IPS-20b (cell line): ENCODE measurements at regions not wholly inside any gene's neighbourhood (a gene's known extent, or its start where the extent isn't known, plus 50 kb on each side); places are given as distances from the start of the nearest gene placed in this dataset.
"Not testable (repeated sequence)": the region's sequence is repeated elsewhere in the genome, so short reads cannot be mapped to it uniquely, and the experiment has no call there.

Experiments
- H3K27ac ChIP-seq: one replicate; pipeline ENCODE4 v1.5.1; 2013; ENCODE audit warnings: low read length
- H3K27me3 ChIP-seq: 2 replicates; pipeline ENCODE4 v1.6.1; 2013; ENCODE audit warnings: mild to moderate bottlenecking, low read length, inconsistent platforms; ENCODE audit not compliant: insufficient read depth
- H3K36me3 ChIP-seq: 2 replicates; pipeline ENCODE4 v1.6.1; 2013; ENCODE audit warnings: low read depth, mild to moderate bottlenecking, inconsistent platforms, low read length, moderate library complexity; ENCODE audit not compliant: insufficient read depth
- H3K4me1 ChIP-seq: 2 replicates; pipeline ENCODE4 v1.6.1; 2013; ENCODE audit warnings: mild to moderate bottlenecking, control low read depth, inconsistent platforms, low read length, moderate library complexity; ENCODE audit not compliant: insufficient read depth
- H3K4me3 ChIP-seq: 2 replicates; pipeline ENCODE4 v1.5.1; 2013; ENCODE audit warnings: mild to moderate bottlenecking, low read length, inconsistent platforms
- H3K9ac ChIP-seq: 2 replicates; pipeline ENCODE4 v1.6.1; 2013; ENCODE audit warnings: low read depth, mild to moderate bottlenecking, inconsistent platforms, low read length, moderate library complexity
- H3K9me3 ChIP-seq: 2 replicates; pipeline ENCODE4 v1.6.1; 2013; ENCODE audit warnings: mild to moderate bottlenecking, low read depth, low read length, inconsistent platforms; ENCODE audit not compliant: insufficient read depth

DNA sequence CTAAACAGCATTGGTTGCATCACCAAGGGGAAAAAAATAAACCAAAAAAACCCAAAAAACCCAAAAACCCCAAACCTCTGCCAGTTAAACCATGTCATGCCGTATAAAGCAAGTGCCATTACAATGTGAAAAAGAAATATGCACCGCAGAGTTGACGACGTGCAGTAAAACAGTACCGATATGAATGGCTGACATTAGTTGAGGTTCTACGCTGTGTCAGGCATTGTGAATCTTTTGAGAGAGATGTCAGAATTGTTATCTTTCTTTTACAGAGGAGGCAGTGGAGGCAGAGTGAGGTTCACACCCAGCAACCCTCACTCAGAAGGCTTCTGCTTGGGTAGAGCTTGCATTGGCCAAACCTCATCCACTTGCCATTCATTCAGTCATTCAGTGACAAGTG lies 306.5 kb upstream of the PLGLB2 start:
- not testable (repeated sequence) for H3K4me1 ChIP-seq, H3K36me3 ChIP-seq, H3K9ac ChIP-seq, H3K27me3 ChIP-seq, H3K9me3 ChIP-seq, H3K4me3 ChIP-seq, H3K27ac ChIP-seq

DNA sequence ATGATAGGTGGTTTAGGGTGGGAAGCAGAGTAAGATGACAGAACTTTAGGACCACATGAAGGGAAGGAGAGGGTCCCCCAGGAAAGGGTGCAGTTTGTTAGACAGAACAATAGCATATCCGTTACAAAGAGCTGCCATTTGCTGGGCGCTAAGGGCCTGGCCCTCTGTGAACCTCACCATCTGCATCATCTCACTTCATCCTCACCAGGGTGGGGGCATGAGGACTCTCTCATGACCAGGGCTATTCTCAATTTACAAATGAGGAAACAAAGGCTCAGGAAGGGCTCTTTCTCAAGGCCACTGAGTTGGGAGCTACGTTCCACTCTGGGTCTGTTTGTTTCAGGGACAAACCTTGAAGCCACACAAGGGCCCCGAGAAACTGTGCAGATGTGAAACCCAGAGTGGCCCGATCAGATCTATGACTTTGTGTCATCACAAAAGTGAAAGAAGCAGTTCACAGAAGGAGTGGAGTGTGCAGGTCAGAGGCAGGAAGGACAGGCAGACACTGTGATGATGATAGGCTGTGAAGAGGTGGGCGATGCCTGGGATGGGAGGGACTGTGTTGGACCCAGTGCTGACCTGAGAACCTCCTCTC lies 304.8 kb upstream of the PLGLB2 start:
- not testable (repeated sequence) for H3K36me3 ChIP-seq, H3K27me3 ChIP-seq, H3K9me3 ChIP-seq, H3K4me3 ChIP-seq, H3K4me1 ChIP-seq, H3K9ac ChIP-seq, H3K27ac ChIP-seq

DNA sequence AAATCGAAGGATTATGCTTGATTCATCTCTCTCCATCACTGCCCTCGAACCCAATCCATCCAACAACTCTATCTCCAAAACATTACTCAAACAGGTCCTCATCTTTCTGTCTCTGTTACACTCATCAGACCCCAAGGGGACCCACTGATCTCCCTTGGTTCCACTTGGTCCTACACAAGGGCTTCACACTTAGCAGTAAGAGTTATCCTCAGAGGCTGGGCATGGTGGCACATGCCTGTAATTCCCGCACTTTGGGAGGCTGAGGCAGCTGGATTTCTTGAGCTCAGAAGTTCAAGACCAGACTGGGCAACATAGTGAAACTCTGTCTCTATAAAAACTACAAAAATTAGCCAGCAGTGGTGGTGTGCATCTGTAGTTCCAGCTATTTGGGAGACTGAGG lies 302.9 kb upstream of the PLGLB2 start:
- H3K9me3 ChIP-seq, H3K27ac ChIP-seq, H3K9ac ChIP-seq, H3K4me1 ChIP-seq, H3K36me3 ChIP-seq, H3K27me3 ChIP-seq, H3K4me3 ChIP-seq: not testable (repeated sequence)

DNA sequence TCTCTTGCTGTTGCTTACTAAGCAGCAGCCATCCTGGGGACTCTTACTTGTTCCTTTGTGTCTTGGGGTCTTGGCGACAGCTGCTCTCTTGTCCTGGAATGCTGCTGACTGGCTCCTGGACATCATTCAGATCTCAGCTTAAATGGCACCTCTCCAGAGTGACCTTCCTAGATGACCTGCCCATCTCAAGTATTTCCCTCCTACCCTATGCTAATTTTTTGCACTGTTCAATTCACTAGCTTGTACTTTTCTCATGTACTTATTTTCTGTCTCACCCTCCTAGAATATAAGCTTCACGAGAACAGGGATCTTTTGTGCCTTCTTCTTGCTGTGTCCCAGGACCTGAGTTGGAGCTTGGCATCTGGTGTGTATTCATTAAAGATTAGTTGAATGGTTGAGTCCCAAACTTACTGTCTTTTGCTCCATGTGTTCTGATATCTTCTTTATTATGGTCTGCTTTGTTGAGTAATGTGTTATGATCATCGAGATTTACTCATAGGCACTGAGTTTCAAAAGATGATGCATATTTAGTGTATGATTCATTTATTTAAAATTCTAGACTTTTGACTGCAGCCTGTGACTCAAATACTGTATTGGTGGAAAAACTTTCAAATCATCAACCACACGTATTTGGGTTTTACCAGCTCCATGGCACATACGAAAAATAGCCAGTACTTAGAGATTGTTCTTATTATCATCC lies 302.1 kb upstream of the PLGLB2 start:
- H3K9ac ChIP-seq, H3K27ac ChIP-seq, H3K27me3 ChIP-seq, H3K4me3 ChIP-seq, H3K4me1 ChIP-seq, H3K9me3 ChIP-seq, H3K36me3 ChIP-seq: not testable (repeated sequence)

DNA sequence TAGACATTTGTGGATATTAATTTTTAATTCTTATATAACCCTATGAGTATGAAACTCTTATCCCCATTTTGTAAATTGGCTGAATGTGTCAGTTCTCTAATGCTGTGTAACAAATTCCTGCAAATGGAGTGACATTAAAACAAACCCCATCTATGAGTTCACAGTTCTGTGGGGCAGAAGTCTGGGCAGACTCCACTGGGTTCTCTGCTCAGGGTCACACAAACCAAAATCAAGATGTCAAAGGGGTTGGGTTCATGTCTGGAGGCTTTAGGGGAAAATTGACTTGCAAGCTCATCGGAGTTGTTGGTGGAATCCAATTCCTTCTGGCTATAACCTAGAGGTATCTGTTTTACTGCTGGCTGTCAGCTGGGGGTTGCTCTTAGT lies 301.6 kb upstream of the PLGLB2 start:
- not testable (repeated sequence) for H3K9me3 ChIP-seq, H3K27ac ChIP-seq, H3K4me1 ChIP-seq, H3K4me3 ChIP-seq, H3K27me3 ChIP-seq, H3K36me3 ChIP-seq, H3K9ac ChIP-seq

DNA sequence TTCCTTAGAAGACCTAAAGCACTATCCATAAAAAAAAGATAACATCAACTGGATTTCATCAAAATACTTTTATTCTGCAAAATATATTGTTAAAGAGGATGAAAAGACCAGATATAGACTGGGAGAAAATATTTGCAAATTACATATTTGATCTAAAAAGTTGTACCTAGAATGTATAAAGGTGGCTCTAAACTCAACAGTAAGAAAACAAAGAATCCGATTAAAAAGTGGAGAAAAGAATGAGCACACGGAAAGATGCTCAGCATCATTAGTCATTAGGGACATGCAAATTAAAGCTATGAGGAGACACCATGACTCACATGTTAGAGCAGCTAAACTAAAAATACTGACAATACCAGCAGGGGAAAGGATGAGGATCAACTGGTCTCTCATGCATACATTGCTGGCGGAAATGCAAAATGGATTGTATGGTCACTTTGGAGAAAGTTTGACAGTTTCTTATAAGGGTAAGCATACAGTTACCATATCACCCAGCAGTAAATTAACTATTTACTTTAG lies 298.4 kb upstream of the PLGLB2 start:
- H3K4me1 ChIP-seq, H3K9me3 ChIP-seq, H3K4me3 ChIP-seq, H3K9ac ChIP-seq, H3K27ac ChIP-seq, H3K27me3 ChIP-seq, H3K36me3 ChIP-seq: not testable (repeated sequence)

DNA sequence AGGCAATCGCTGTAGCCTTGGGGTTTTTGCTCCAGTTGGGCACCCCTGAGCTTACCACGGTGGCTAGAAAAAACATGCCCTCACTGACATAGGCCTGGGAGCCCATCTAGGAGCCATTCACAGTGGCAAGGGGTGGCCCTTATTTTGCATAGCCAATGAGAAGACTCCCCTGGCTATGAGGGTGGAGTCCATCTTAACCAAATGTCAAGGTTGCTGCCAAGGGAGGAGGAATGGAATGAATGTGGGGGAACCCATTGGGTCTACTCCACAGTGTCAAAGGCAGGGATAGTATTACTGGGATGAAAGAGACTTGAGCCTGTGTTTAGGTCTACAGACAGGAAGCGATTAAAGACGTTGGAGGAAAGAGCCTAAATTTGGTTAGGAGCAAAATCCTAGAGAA lies 295.7 kb upstream of the PLGLB2 start:
- not testable (repeated sequence) for H3K9ac ChIP-seq, H3K4me1 ChIP-seq, H3K36me3 ChIP-seq, H3K9me3 ChIP-seq, H3K27me3 ChIP-seq, H3K27ac ChIP-seq, H3K4me3 ChIP-seq

DNA sequence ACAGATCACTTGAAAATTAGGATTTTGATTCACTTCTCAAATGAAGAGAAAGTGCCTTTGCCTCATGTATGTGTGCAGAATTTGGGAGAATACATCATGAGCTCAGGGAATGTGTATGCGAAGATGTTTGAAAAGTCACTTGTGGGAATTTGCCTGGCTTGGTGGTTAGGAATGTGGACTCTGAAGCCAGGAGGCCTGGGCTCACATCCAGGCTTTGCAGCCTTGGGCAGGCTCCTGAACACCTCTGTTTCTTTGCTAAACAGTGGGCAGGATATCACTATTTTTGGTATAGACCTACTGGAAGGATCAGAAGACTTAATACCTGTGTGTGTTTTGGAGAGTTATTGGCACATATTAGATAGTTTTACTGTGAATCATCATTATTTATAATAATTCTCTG lies 295.0 kb upstream of the PLGLB2 start:
- not testable (repeated sequence) for H3K4me1 ChIP-seq, H3K9me3 ChIP-seq, H3K36me3 ChIP-seq, H3K27me3 ChIP-seq, H3K4me3 ChIP-seq, H3K27ac ChIP-seq, H3K9ac ChIP-seq

DNA sequence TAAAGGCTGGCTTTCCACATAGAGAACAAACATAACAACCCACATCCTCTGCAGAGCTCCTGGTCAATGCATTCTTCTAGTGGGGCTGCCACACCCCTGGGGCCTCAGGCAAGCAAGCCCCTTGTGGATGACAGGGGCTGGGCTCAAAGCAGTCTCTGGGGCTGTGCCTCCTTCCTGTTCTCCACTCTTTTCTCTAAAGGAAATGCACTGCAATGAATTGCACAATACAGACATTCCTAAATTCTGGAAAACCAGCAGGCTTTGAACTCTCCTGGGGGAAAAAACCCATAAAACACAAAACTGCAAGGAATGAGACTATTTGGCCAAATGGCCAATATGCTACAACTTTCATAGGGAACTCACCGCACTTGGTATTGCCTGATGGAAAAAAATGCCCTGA lies 293.9 kb upstream of the PLGLB2 start:
- H3K4me1 ChIP-seq, H3K9me3 ChIP-seq, H3K27ac ChIP-seq, H3K27me3 ChIP-seq, H3K4me3 ChIP-seq, H3K36me3 ChIP-seq, H3K9ac ChIP-seq: not testable (repeated sequence)

DNA sequence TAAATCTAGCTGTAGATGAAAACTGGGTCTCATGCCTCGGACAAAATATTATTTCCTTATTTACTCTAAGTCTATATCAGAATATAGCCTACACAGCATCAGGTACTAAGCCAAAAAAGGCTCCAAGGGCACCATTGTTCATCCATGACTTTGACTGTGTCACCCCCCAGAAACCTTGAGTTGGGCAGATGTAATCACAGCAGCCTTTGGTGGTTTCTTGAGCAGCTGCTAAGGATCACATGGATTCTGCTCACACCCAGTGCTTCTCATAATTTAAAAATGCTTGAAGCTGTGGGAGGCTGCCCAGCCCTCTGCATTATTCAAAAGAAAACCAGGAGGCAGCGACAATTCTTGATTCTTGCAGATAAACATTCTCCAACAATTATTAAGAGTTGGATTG lies 293.5 kb upstream of the PLGLB2 start:
- H3K4me1 ChIP-seq, H3K9ac ChIP-seq, H3K4me3 ChIP-seq, H3K9me3 ChIP-seq, H3K36me3 ChIP-seq, H3K27me3 ChIP-seq, H3K27ac ChIP-seq: not testable (repeated sequence)

DNA sequence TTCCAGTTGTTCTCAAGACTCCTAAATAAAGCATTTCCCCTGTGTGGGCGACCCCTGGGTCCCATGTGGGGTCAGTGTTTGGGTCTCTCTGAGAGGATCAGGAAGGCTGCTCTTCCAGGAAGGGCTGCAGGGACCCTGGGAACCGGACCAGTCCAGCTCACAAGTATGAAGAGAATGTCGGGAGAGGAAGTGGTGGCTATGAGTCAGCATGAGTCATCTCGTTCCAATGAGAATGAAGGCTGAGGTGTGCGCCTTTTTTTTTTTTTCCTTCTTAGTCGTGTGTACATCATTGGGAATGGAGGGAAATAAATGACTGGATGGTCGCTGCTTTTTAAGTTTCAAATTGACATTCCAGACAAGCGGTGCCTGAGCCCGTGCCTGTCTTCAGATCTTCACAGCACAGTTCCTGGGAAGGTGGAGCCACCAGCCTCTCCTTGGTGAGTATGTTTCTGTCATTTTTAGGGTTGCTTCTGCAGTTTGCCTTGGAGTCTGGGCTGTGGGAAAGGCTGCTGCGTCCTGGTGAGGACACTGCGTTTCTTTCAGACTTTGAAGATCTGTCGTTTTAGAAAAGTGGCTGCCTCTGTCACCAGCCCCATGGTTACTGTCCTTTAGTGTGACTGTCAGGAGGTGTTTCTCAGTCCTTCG lies 292.6 kb upstream of the PLGLB2 start:
- not testable (repeated sequence) for H3K27me3 ChIP-seq, H3K36me3 ChIP-seq, H3K9ac ChIP-seq, H3K27ac ChIP-seq, H3K4me1 ChIP-seq, H3K4me3 ChIP-seq, H3K9me3 ChIP-seq

DNA sequence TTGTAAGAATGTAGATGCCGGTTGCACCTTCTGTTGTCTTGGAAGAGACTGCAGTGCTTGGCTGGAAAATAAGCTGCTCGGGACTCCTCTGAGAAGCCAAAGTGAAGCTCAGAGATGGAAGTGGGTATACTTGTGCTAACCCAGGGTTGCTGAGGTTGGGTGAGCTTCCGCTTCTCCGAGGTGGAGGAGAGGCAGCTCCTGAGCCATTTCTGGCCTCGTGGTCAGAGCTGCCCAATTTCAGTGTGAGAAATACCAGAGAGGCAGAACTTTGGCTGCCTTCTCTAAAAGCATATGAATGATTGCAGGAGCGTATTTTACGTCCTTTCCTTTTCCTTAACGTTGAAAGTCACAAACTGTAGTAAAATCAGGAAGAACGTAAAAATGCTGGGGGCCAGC lies 292.0 kb upstream of the PLGLB2 start:
- not testable (repeated sequence) for H3K9ac ChIP-seq, H3K27ac ChIP-seq, H3K4me1 ChIP-seq, H3K36me3 ChIP-seq, H3K4me3 ChIP-seq, H3K9me3 ChIP-seq, H3K27me3 ChIP-seq
